Inflammatory macrophage treated with lipopolysaccharide for 4 hours (primary cell): ENCODE measurements at regions not wholly inside any gene's neighbourhood (a gene's known extent, or its start where the extent isn't known, plus 50 kb on each side); places are given as distances from the start of the nearest gene placed in this dataset.

Experiments
- DNase-seq: peaks from one replicate; pipeline ENCODE4 v3.0.0-alpha.2; 2020

- DNase-seq, result peak; percentile 56
These were observed 62.8 kb downstream of the FAM9B start for GRCh38 chrX:8971116-8971515.

- no peak for DNase-seq
These were observed 64.5 kb downstream of the FAM9B start for GRCh38 chrX:8969378-8969777.

- no peak for DNase-seq
These were observed 66.5 kb downstream of the FAM9B start for GRCh38 chrX:8967461-8967860.

- DNase-seq, result peak; percentile 50
These were observed 72.9 kb downstream of the FAM9B start for GRCh38 chrX:8960957-8961468.

- DNase-seq, result no peak
These were observed 78.4 kb downstream of the FAM9B start for GRCh38 chrX:8955511-8955910.

GRCh38 chrX:8946563-8946962 is 87.4 kb downstream of the FAM9B start:
- no peak for DNase-seq

GRCh38 chrX:8939322-8939721 is 94.6 kb downstream of the FAM9B start:
- DNase-seq, result no peak

- DNase-seq, result no peak
These were observed 106.2 kb downstream of the FAM9B start for GRCh38 chrX:8927701-8928100.

- DNase-seq, result no peak
These were observed 106.8 kb downstream of the FAM9B start for GRCh38 chrX:8927066-8927635.

GRCh38 chrX:8921615-8922014 is 112.3 kb downstream of the FAM9B start:
- DNase-seq, result no peak

GRCh38 chrX:8919801-8920200 is 114.1 kb downstream of the FAM9B start:
- no peak for DNase-seq

GRCh38 chrX:8916697-8917096 is 115.5 kb upstream of the FAM9A start:
- no peak for DNase-seq

- no peak for DNase-seq
These were observed 113.5 kb upstream of the FAM9A start for GRCh38 chrX:8914681-8915080.

GRCh38 chrX:8913655-8914409 is 112.6 kb upstream of the FAM9A start:
- no peak for DNase-seq

- DNase-seq, result no peak
These were observed 106.5 kb upstream of the FAM9A start for GRCh38 chrX:8907688-8908087.

- DNase-seq, result no peak
These were observed 105.2 kb upstream of the FAM9A start for GRCh38 chrX:8906299-8906938.

GRCh38 chrX:8897259-8897658 is 96.1 kb upstream of the FAM9A start:
- no peak for DNase-seq

GRCh38 chrX:8890794-8891193 is 89.6 kb upstream of the FAM9A start:
- DNase-seq, result no peak

GRCh38 chrX:8887004-8887403 is 85.8 kb upstream of the FAM9A start:
- DNase-seq, result no peak

- no peak for DNase-seq
These were observed 78.6 kb upstream of the FAM9A start for GRCh38 chrX:8879750-8880149.

GRCh38 chrX:8873956-8874355 is 72.8 kb upstream of the FAM9A start:
- no peak for DNase-seq

GRCh38 chrX:8873102-8873501 is 71.9 kb upstream of the FAM9A start:
- no peak for DNase-seq

- DNase-seq, result no peak
These were observed 69.2 kb upstream of the FAM9A start for GRCh38 chrX:8870411-8870810.

- DNase-seq, result no peak
These were observed 68.6 kb upstream of the FAM9A start for GRCh38 chrX:8869812-8870211.
